GM12878 (cell line): ENCODE measurements at regions not wholly inside any gene's neighbourhood (a gene's known extent, or its start where the extent isn't known, plus 50 kb on each side); places are given as distances from the start of the nearest gene placed in this dataset.

Experiments used
- ATAC-seq: fragments of 200-7000 bp; cut with Tn5 transposase; 3 replicates; pipeline ENCODE4 v1.9.1; 2020; ENCODE audit warnings: mild to moderate bottlenecking, moderate library complexity
- BruUV-seq: library from RNA; stranded (reverse); fragments of 400-500 nt; replicated peaks from 2 replicates; lab custom pipeline; 2021; lab: Mats Ljungman, UMichigan
- CTCF ChIA-PET: fragments of 300-600 bp; sonication (Branson Sonifier 250); formaldehyde crosslinking; extraction: SDS; loops from one replicate; lab custom pipeline; 2021; ENCODE audit warnings: inconsistent platforms; lab: Yijun Ruan, JAX
- POLR2A ChIA-PET: fragments of 350-600 bp; formaldehyde crosslinking; extraction: SDS; loops from one replicate; lab custom pipeline; 2021; ENCODE audit warnings: inconsistent platforms; lab: Charles Lee
- RAD21 ChIA-PET: fragments of 300-600 bp; sonication (Branson Sonifier 250); formaldehyde crosslinking; loops from one replicate; lab custom pipeline; 2023; ENCODE audit warnings: antibody characterized with exemption; ENCODE audit not compliant: unreplicated experiment; lab: Charles Lee
- SMC1A ChIA-PET: fragments of 300-600 bp; sonication (Branson Sonifier 250); formaldehyde crosslinking; loops from one replicate; lab custom pipeline; 2023; ENCODE audit not compliant: unreplicated experiment, uncharacterized antibody; lab: Charles Lee
- DNase-seq: peaks from one replicate; pipeline ENCODE4 v3.0.0-alpha.2; 2011; ENCODE audit warnings: low read depth, low spot score
- FAIRE-seq: peaks from 3 replicates; lab custom pipeline; 2011; peaks lifted over from hg19 to GRCh38; lab: Jason Lieb, UNC
- H2AFZ ChIP-seq: 2 replicates; pipeline ENCODE4 v1.6.0; 2011; ENCODE audit warnings: low read depth, low read length, control low read depth; ENCODE audit not compliant: control insufficient read depth
- H3K27ac ChIP-seq: 2 replicates; pipeline ENCODE4 v1.5.1; 2011; ENCODE audit warnings: control low read depth; ENCODE audit not compliant: control insufficient read depth, insufficient read depth
- H3K27me3 ChIP-seq, 2 experiments: replicated peaks in 1 of 2; 2 replicates each; pipeline versions ENCODE4 v1.6.0 to v1.6.1; 2011; ENCODE audit warnings: low read length in 1 of 2; ENCODE audit not compliant: control insufficient read depth in 2 of 2, insufficient read depth in 2 of 2
- H3K36me3 ChIP-seq, 2 experiments: 2 replicates each; pipeline ENCODE4 v1.5.1; 2011; ENCODE audit warnings: low read length in 1 of 2; ENCODE audit not compliant: control insufficient read depth in 2 of 2, insufficient read depth in 2 of 2
- H3K4me1 ChIP-seq: 2 replicates; pipeline ENCODE4 v1.6.1; 2011; ENCODE audit warnings: mild to moderate bottlenecking, low read length, moderate library complexity, mixed read lengths; ENCODE audit not compliant: control insufficient read depth, insufficient read depth
- H3K4me2 ChIP-seq: 2 replicates; pipeline ENCODE4 v1.6.0; 2011; ENCODE audit warnings: control low read depth; ENCODE audit not compliant: control insufficient read depth, insufficient read depth
- H3K4me3 ChIP-seq: fragments of 200-600 bp; sonication (generic); 2 replicates; pipeline ENCODE4 v1.5.1; 2016
- H3K79me2 ChIP-seq: 2 replicates; pipeline ENCODE4 v1.6.0; 2011; ENCODE audit warnings: low read length; ENCODE audit not compliant: control insufficient read depth, insufficient read depth
- H3K9ac ChIP-seq: 2 replicates; pipeline ENCODE4 v1.8.0; 2011; ENCODE audit warnings: low read length, control low read depth, mixed read lengths; ENCODE audit not compliant: control insufficient read depth, insufficient read depth
- H3K9me3 ChIP-seq: replicated peaks from 3 replicates; pipeline ENCODE4 v1.5.1; 2011; ENCODE audit warnings: mild to moderate bottlenecking, low read length; ENCODE audit not compliant: control insufficient read depth, insufficient read depth
- H4K20me1 ChIP-seq: 2 replicates; pipeline ENCODE4 v1.6.0; 2011; ENCODE audit not compliant: control insufficient read depth, insufficient read depth
- E2F4 ChIP-seq: IDR thresholded peaks from 2 replicates; pipeline ENCODE4 v1.6.1; 2012; ENCODE audit warnings: low read depth, low read length, improper control_type of control experiment
- EZH2 ChIP-seq: IDR thresholded peaks from 2 replicates; pipeline ENCODE4 v1.6.1; 2012; ENCODE audit warnings: low read depth, mild to moderate bottlenecking, control low read depth, inconsistent platforms, low read length, borderline replicate concordance; ENCODE audit not compliant: control insufficient read depth
- HDAC6 ChIP-seq: fragments of 200-600 bp; sonication (generic); IDR thresholded peaks from one replicate; pipeline ENCODE4 v1.8.0; 2017; ENCODE audit warnings: antibody characterized with exemption; ENCODE audit not compliant: unreplicated experiment
- MAX ChIP-seq: IDR thresholded peaks from 2 replicates; pipeline ENCODE4 v1.6.1; 2012; ENCODE audit warnings: low read depth, low read length, improper control_type of control experiment
- RAD51 ChIP-seq: fragments of 450-650 bp; IDR thresholded peaks from 2 replicates; pipeline ENCODE4 v1.6.1; 2016; ENCODE audit warnings: moderate library complexity, mild to moderate bottlenecking, inconsistent platforms
- SREBF1 ChIP-seq: IDR thresholded peaks from 2 replicates; pipeline ENCODE4 v1.6.1; 2012; ENCODE audit warnings: mild to moderate bottlenecking, low read length
- TCF12 ChIP-seq: IDR thresholded peaks from 2 replicates; pipeline ENCODE4 v1.6.1; 2011; ENCODE audit warnings: low read depth, mild to moderate bottlenecking, low read length
- YBX1 ChIP-seq: fragments of 450-650 bp; IDR thresholded peaks from 2 replicates; pipeline ENCODE4 v1.6.1; 2016; ENCODE audit warnings: antibody characterized with exemption
- ZNF687 ChIP-seq: fragments of 450-650 bp; IDR thresholded peaks from 2 replicates; pipeline ENCODE4 v1.6.1; 2017; ENCODE audit warnings: mild to moderate bottlenecking, moderate library complexity
- WGBS: methylation state at CpG from one replicate; pipeline ENCODE4 v1.1.6; 2016; ENCODE audit warnings: low lambda C conversion rate; ENCODE audit not compliant: insufficient replicate concordance, insufficient coverage; ENCODE audit errors: missing lambda C conversion rate; 5-methylcytosine and 5-hydroxymethylcytosine counted together
- in situ Hi-C: fragments of 300-500 bp; cut with MboI; formaldehyde crosslinking; loops from 9 replicates; pipeline ENCODE4 v1.14.3; 2018; ENCODE audit warnings: mixed read lengths
- intact Hi-C: fragments of 100-400 bp; cut with micrococcal nuclease; formaldehyde crosslinking; loops from one replicate; pipeline ENCODE4 v1.14.2; 2022; ENCODE audit not compliant: unreplicated experiment
- TF ChIP-seq, protein P1 (sequence below): IDR thresholded peaks from 2 replicates; pipeline ENCODE4 v1.6.1; 2011; ENCODE audit warnings: low read depth, low read length, improper control_type of control experiment, borderline replicate concordance

DNA sequence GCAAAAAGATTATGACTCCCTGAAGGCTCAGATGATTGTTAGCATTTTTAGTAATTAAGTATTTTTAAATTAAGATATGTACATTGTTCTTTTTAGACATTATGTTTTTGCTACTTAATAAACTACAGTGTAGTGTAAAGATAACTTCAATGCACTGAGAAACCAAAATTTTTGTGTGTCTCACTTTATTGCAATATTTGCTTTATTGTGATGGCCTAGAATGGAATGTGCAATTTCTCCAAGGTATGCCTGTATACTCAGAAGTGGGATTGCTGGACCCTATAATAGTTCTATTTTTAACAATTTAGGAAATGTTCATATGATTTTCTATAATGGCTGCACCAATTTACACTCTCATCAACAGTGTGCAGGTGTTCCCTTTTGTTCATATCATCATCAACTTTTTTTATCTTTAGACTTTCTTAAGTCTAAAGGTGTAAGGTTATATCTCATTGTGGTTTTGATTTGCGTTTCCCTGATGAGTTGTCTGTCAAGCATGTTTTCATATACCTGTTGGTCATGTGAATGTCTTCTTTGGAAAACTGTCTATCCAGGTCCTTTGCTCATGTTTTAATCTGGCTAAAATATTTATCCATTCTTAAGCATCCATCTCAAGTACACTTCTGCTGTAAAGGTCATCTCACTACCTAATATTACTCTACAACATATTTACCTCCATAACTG is 1323.5 kb upstream of the LRRTM3 start:
- ChIA-PET POLR2A (no interaction called here), SMC1A (no interaction called here), CTCF (no interaction called here), RAD21 (no interaction called here)
- no TSS peak for BruUV-seq
- intact Hi-C loops (no loop called here), in situ Hi-C loops (no loop called here)
- TF ChIP-seq, protein P1, sequence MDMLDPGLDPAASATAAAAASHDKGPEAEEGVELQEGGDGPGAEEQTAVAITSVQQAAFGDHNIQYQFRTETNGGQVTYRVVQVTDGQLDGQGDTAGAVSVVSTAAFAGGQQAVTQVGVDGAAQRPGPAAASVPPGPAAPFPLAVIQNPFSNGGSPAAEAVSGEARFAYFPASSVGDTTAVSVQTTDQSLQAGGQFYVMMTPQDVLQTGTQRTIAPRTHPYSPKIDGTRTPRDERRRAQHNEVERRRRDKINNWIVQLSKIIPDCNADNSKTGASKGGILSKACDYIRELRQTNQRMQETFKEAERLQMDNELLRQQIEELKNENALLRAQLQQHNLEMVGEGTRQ: no peak
- no peak for TF ChIP-seq EZH2
- no peak for TF ChIP-seq YBX1
- TF ChIP-seq MAX: no peak
- TF ChIP-seq E2F4: no peak
- no peak for TF ChIP-seq TCF12
- no peak for TF ChIP-seq HDAC6
- no peak for TF ChIP-seq SREBF1
- TF ChIP-seq RAD51: no peak
- TF ChIP-seq ZNF687: no peak
- H3K36me3 ChIP-seq: no peaks in the 10 kb centered on the region
- H3K9me3 ChIP-seq: no peaks in the 10 kb centered on the region
- H3K27ac ChIP-seq: no peak overlapping the region
- FAIRE-seq: no peak
- no peak overlapping the region for H3K4me3 ChIP-seq
- H4K20me1 ChIP-seq: no peaks in the 10 kb centered on the region
- no peak overlapping the region for H3K9ac ChIP-seq
- no peaks in the 10 kb centered on the region for H3K4me1 ChIP-seq
- WGBS: 0% methylated on average over 1 of the region's 1 CpG
- H3K79me2 ChIP-seq: no peaks in the 10 kb centered on the region
- H3K27me3 ChIP-seq: no peaks in the 10 kb centered on the region
- no peak for DNase-seq
- ATAC-seq: no peak
- no peak overlapping the region for H2AFZ ChIP-seq
- H3K4me2 ChIP-seq: no peak overlapping the region
